Nephron (organoid): ENCODE measurements at regions not wholly inside any gene's neighbourhood (a gene's known extent, or its start where the extent isn't known, plus 50 kb on each side); places are given as distances from the start of the nearest gene placed in this dataset.
A peak's percentile ranks its signal among the peaks of the same experiment; 100 is the strongest.

Experiments used
- H3K27ac Mint-ChIP-seq, 3 experiments: 2 replicates each; pipeline ENCODE4 v1.8.0; 2020; ENCODE audit warnings: mixed read lengths in 3 of 3, mild to moderate bottlenecking in 2 of 3, moderate library complexity in 1 of 3
- H3K27me3 Mint-ChIP-seq: 2 replicates; pipeline ENCODE4 v1.8.0; 2021; ENCODE audit warnings: low read depth, mild to moderate bottlenecking, moderate library complexity, mixed read lengths
- H3K36me3 Mint-ChIP-seq: 2 replicates; pipeline ENCODE4 v1.8.0; 2020; ENCODE audit warnings: low read depth, mixed read lengths
- H3K4me1 Mint-ChIP-seq: 2 replicates; pipeline ENCODE4 v1.8.0; 2020; ENCODE audit warnings: mixed read lengths
- H3K4me3 Mint-ChIP-seq, 3 experiments: 2 replicates each; pipeline ENCODE4 v1.8.0; 2020; ENCODE audit warnings: mild to moderate bottlenecking in 3 of 3, mixed read lengths in 3 of 3, moderate library complexity in 2 of 3
- H3K9me3 Mint-ChIP-seq: 2 replicates; pipeline ENCODE4 v1.8.0; 2020; ENCODE audit warnings: mixed read lengths
- CTCF ChIP-seq, 3 experiments: fragments of 200-600 bp; sonication (generic); IDR thresholded peaks; one replicate each; pipeline ENCODE4 v1.5.0; 2021; ENCODE audit warnings: antibody characterized with exemption in 3 of 3; ENCODE audit not compliant: unreplicated experiment in 3 of 3

- no peaks in the 10 kb centered on the region for H3K27me3 Mint-ChIP-seq
- TF ChIP-seq CTCF (IDR thresholded peaks at IDR 0.05; ENCODE audit: unreplicated experiment in 3 of 3): no peak
- peaks cover 3% of the 10 kb centered on the region for H3K36me3 Mint-ChIP-seq
- peaks cover 22% of the 10 kb centered on the region for H3K4me1 Mint-ChIP-seq
- H3K9me3 Mint-ChIP-seq: peaks cover 13% of the 10 kb centered on the region
- H3K27ac Mint-ChIP-seq: peak overlapping the region; percentile 55 to 77 (median 70)
- no peak overlapping the region for H3K4me3 Mint-ChIP-seq
Measured at GRCh38 chr14:86022031-86022629, 492.2 kb downstream of the FLRT2 start.

- no peak for TF ChIP-seq CTCF (IDR thresholded peaks at IDR 0.05; ENCODE audit: unreplicated experiment in 3 of 3)
- H3K9me3 Mint-ChIP-seq: peaks cover 9% of the 10 kb centered on the region
- peaks cover 3% of the 10 kb centered on the region for H3K36me3 Mint-ChIP-seq
- peaks cover 22% of the 10 kb centered on the region for H3K4me1 Mint-ChIP-seq
- no peak overlapping the region for H3K4me3 Mint-ChIP-seq
- H3K27ac Mint-ChIP-seq: peak overlapping the region; percentile 55 to 77 (median 70)
- H3K27me3 Mint-ChIP-seq: no peaks in the 10 kb centered on the region
Measured at GRCh38 chr14:86020841-86021240, 490.9 kb downstream of the FLRT2 start.

GRCh38 chr14:86015941-86016340 is 486.0 kb downstream of the FLRT2 start:
- no peaks in the 10 kb centered on the region for H3K36me3 Mint-ChIP-seq
- H3K4me1 Mint-ChIP-seq: peaks cover 15% of the 10 kb centered on the region
- H3K4me3 Mint-ChIP-seq: no peak overlapping the region
- peaks cover 3% of the 10 kb centered on the region for H3K9me3 Mint-ChIP-seq
- H3K27me3 Mint-ChIP-seq: no peaks in the 10 kb centered on the region
- no peak for TF ChIP-seq CTCF (IDR thresholded peaks at IDR 0.05; ENCODE audit: unreplicated experiment in 3 of 3)
- no peak overlapping the region for H3K27ac Mint-ChIP-seq

- H3K4me3 Mint-ChIP-seq: no peak overlapping the region
- H3K27ac Mint-ChIP-seq: peak overlapping the region in 1 of 3 experiments; percentile 18
- no peaks in the 10 kb centered on the region for H3K36me3 Mint-ChIP-seq
Measured at GRCh38 chr14:86015511-86015910, 485.6 kb downstream of the FLRT2 start.

GRCh38 chr14:86013641-86014040 is 483.7 kb downstream of the FLRT2 start:
- Mint-ChIP-seq H3K27me3 (no peaks in the 10 kb centered on the region), H3K4me3 (no peak overlapping the region), H3K27ac (peak overlapping the region in 1 of 3 experiments; percentile 56), H3K36me3 (no peaks in the 10 kb centered on the region), H3K9me3 (peaks cover 3% of the 10 kb centered on the region), H3K4me1 (peaks cover 7% of the 10 kb centered on the region)
- TF ChIP-seq CTCF (IDR thresholded peaks at IDR 0.05; ENCODE audit: unreplicated experiment in 3 of 3): no peak

More at GRCh38 chr14:86015511-86015910, 485.6 kb downstream of the FLRT2 start:
- H3K9me3 Mint-ChIP-seq: peaks cover 3% of the 10 kb centered on the region
- no peak for TF ChIP-seq CTCF (IDR thresholded peaks at IDR 0.05; ENCODE audit: unreplicated experiment in 3 of 3)
- H3K27me3 Mint-ChIP-seq: no peaks in the 10 kb centered on the region
- peaks cover 11% of the 10 kb centered on the region for H3K4me1 Mint-ChIP-seq

- H3K9me3 Mint-ChIP-seq: peaks cover 3% of the 10 kb centered on the region
- H3K27ac Mint-ChIP-seq: peak overlapping the region; percentile 38 to 42 (median 42)
- TF ChIP-seq CTCF (IDR thresholded peaks at IDR 0.05; ENCODE audit: unreplicated experiment in 3 of 3): no peak
- H3K4me1 Mint-ChIP-seq: peaks cover 7% of the 10 kb centered on the region
- H3K36me3 Mint-ChIP-seq: no peaks in the 10 kb centered on the region
- no peak overlapping the region for H3K4me3 Mint-ChIP-seq
- H3K27me3 Mint-ChIP-seq: no peaks in the 10 kb centered on the region
Measured at GRCh38 chr14:86012461-86012860, 482.5 kb downstream of the FLRT2 start.
